Ascending aorta (tissue), 2 donors: ENCODE measurements at regions not wholly inside any gene's neighbourhood (a gene's known extent, or its start where the extent isn't known, plus 50 kb on each side); places are given as distances from the start of the nearest gene placed in this dataset.

Experiments
- DNase-seq, 2 donors: peaks; one replicate each; pipeline ENCODE4 v3.0.0-alpha.2; 2019; ENCODE audit warnings: low spot score in 2 of 2
- H3K27ac ChIP-seq, 2 donors: fragments of 200-600 bp; sonication (generic); one replicate each; pipeline ENCODE4 v1.5.1; 2016 to 2017; ENCODE audit warnings: mild to moderate bottlenecking in 1 of 2
- H3K27me3 ChIP-seq: fragments of 200-600 bp; sonication (generic); one replicate; pipeline ENCODE4 v1.5.1; 2017
- H3K36me3 ChIP-seq, 2 donors: fragments of 200-600 bp; sonication (generic); one replicate each; pipeline ENCODE4 v1.5.1; 2016
- H3K4me1 ChIP-seq, 2 donors: fragments of 200-600 bp; sonication (generic); one replicate each; pipeline ENCODE4 v1.5.1; 2016 to 2017; ENCODE audit warnings: mild to moderate bottlenecking in 1 of 2
- H3K4me3 ChIP-seq, 2 donors: fragments of 200-600 bp; sonication (generic); one replicate each; pipeline ENCODE4 v1.5.1; 2016 to 2017; ENCODE audit warnings: mild to moderate bottlenecking in 1 of 2
- H3K9me3 ChIP-seq, 2 donors: fragments of 200-600 bp; sonication (generic); one replicate each; pipeline ENCODE4 v1.5.1; 2016
- intact Hi-C: fragments of 100-400 bp; cut with DNase I; formaldehyde crosslinking; loops from one replicate; pipeline ENCODE4 v1.15.1; 2023
- TF ChIP-seq, protein P1 (sequence below), 3 experiments: fragments of 200-600 bp in 2 of 3; fragments of 450-650 bp in 1 of 3; sonication (generic) in 2 of 3; IDR thresholded peaks; one replicate each; pipeline ENCODE4 v1.5.1; 2016 to 2019; ENCODE audit warnings: antibody characterized with exemption in 3 of 3, mild to moderate bottlenecking in 1 of 3, moderate library complexity in 1 of 3

DNA sequence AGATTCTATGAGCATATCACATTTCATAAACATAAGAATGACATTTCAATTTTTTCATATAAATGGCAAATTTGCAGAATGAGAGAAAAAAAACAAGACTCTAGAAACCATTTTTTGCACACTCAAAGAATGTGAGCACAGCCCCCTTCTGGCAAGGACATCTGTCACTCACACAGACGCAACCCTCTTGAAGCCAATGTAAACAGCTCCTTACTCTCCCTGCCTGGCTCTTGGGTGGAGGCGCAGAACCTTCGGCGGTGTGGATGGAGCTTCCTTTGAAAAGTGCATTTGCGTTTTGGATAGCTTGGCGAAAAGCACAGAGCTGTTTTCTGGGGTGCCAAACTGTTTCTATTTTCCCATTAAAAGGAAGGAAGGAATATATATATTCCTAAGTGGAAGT, 367.6 kb upstream of the TSHZ3 start:
- no peaks in the 10 kb centered on the region for H3K36me3 ChIP-seq
- H3K27me3 ChIP-seq: no peaks in the 10 kb centered on the region
- DNase-seq: no peak
- intact Hi-C loops: no loop called here
- H3K27ac ChIP-seq: no peak overlapping the region
- H3K9me3 ChIP-seq: no peaks in the 10 kb centered on the region
- H3K4me1 ChIP-seq: no peaks in the 10 kb centered on the region
- TF ChIP-seq, protein P1, sequence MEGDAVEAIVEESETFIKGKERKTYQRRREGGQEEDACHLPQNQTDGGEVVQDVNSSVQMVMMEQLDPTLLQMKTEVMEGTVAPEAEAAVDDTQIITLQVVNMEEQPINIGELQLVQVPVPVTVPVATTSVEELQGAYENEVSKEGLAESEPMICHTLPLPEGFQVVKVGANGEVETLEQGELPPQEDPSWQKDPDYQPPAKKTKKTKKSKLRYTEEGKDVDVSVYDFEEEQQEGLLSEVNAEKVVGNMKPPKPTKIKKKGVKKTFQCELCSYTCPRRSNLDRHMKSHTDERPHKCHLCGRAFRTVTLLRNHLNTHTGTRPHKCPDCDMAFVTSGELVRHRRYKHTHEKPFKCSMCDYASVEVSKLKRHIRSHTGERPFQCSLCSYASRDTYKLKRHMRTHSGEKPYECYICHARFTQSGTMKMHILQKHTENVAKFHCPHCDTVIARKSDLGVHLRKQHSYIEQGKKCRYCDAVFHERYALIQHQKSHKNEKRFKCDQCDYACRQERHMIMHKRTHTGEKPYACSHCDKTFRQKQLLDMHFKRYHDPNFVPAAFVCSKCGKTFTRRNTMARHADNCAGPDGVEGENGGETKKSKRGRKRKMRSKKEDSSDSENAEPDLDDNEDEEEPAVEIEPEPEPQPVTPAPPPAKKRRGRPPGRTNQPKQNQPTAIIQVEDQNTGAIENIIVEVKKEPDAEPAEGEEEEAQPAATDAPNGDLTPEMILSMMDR (IDR thresholded peaks at IDR 0.05): no peak
- H3K4me3 ChIP-seq: no peak overlapping the region

DNA sequence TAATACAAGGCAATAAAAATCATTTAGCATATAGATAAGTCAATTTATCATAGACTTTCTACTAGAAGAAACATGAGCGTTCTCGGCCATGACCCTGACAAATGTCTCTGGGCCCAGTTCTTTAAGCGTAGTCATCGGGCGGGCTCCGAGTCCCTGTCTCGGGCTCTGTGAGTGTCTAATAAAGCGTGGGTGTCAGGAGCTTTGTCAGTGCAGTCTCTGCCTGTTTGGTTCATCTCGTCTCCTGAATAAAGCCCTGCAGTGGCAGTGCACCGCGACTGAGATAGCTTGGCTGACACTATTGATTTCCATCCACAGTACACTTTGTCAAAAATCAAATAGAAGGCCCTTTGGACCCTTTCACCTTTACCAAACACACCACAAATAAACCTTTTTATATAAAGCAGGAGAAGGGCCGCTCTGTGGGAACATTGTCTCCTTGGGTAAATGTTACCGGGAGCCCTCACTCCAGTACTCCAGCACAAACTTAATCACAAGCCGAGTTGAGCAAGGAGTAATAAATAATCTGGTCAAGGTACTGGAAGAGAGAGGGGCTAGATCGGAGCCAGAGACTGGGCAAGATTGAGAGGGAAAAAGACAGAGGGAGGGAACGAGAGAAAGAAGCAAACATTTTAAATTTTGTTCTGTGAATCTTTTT, 368.2 kb upstream of the TSHZ3 start:
- intact Hi-C loops: no loop called here
- TF ChIP-seq, protein P1 (IDR thresholded peaks at IDR 0.05): no peak
- Histone ChIP-seq H3K27me3 (no peaks in the 10 kb centered on the region), H3K9me3 (no peaks in the 10 kb centered on the region), H3K27ac (no peak overlapping the region), H3K36me3 (no peaks in the 10 kb centered on the region), H3K4me3 (no peak overlapping the region), H3K4me1 (no peaks in the 10 kb centered on the region)
- DNase-seq: no peak

DNA sequence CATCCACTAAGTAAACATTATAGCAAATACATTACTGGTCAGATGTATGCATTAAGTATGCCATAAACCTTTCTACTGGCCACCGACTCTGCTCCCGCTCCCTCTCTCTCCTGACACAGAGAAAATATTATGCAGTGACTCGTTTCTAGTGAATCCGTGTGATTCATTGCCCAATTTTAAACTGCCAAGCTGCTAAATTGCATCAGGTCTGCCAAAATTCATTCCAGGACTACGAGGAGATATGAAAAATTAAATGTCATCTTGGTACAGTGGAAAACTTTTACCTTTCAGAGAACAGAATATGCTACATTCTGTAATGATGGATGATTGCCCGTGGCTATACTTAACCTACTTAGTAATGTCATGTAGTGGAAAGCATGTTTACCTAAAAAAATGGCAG, 368.8 kb upstream of the TSHZ3 start:
- no peaks in the 10 kb centered on the region for H3K36me3 ChIP-seq
- intact Hi-C loops: no loop called here
- H3K9me3 ChIP-seq: no peaks in the 10 kb centered on the region
- TF ChIP-seq, protein P1 (IDR thresholded peaks at IDR 0.05): no peak
- H3K27ac ChIP-seq: no peak overlapping the region
- H3K4me3 ChIP-seq: no peak overlapping the region
- no peak for DNase-seq
- no peaks in the 10 kb centered on the region for H3K4me1 ChIP-seq
- H3K27me3 ChIP-seq: no peaks in the 10 kb centered on the region

DNA sequence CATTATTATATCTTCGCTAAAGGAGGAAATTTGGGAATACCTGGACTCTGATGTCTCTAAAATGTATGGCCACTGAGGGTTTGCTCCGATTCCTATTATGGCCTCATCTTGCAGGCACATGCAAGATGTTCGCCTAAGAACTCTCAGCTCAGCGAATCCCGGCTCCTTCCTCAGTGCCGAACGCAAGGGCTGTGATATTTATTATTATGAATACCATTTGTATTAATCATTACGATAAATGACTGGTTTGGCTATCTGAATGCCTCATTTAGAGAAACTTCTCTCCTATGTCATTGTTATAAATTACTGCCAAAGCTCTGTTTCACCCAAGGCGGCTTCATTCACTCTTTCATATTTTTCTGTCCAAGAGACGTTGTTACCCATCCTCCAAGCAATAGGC, 369.7 kb upstream of the TSHZ3 start:
- DNase-seq: no peak
- H3K27ac ChIP-seq: no peak overlapping the region
- intact Hi-C loops: no loop called here
- H3K36me3 ChIP-seq: no peaks in the 10 kb centered on the region
- H3K4me3 ChIP-seq: no peak overlapping the region
- TF ChIP-seq, protein P1 (IDR thresholded peaks at IDR 0.05): no peak
- H3K27me3 ChIP-seq: no peaks in the 10 kb centered on the region
- H3K9me3 ChIP-seq: no peaks in the 10 kb centered on the region
- H3K4me1 ChIP-seq: no peaks in the 10 kb centered on the region

DNA sequence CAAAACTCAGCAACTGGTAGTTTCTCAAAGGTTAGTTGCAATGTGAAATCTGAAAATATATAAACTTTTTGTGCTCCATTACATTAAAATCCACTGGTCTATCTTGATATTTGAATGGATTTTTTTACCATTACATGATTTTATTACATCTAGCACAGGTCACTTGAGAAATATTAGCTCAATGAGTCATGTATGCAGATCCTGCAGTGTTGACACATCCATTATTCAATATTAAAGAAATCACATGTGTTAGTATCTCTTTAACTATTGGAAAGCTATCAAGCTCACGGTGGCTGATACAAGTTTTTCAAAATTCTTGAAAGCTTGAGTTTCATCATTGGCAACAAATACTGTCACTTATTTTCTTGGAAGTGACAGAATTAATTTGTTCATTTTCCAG, 373.9 kb upstream of the TSHZ3 start:
- Histone ChIP-seq H3K4me1 (no peaks in the 10 kb centered on the region), H3K27ac (no peak overlapping the region), H3K9me3 (no peaks in the 10 kb centered on the region), H3K36me3 (no peaks in the 10 kb centered on the region), H3K27me3 (no peaks in the 10 kb centered on the region), H3K4me3 (no peak overlapping the region)
- TF ChIP-seq, protein P1 (IDR thresholded peaks at IDR 0.05): no peak
- no peak for DNase-seq
- intact Hi-C loops: no loop called here

DNA sequence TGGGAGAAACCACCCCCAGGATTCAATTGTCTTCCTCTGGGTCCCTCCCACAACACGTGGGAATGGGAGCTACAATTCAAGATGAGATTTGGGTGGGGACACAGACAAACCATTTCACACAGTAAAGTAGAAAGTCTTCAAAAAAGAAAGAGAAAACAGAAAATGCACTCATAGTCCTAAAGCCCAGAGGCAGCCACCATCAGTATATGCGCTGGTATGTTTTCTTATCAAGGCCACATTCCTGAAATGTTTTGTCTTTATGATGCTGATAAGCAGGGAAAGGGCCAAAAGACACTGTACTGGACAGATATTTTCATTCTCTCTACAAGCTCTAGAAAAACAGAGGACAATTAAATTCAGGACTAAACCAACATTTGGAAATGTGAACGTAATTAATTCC, 375.8 kb upstream of the TSHZ3 start:
- no peak overlapping the region for H3K4me3 ChIP-seq
- intact Hi-C loops: no loop called here
- no peaks in the 10 kb centered on the region for H3K36me3 ChIP-seq
- H3K27me3 ChIP-seq: no peaks in the 10 kb centered on the region
- H3K4me1 ChIP-seq: no peaks in the 10 kb centered on the region
- TF ChIP-seq, protein P1 (IDR thresholded peaks at IDR 0.05): no peak
- no peak for DNase-seq
- no peaks in the 10 kb centered on the region for H3K9me3 ChIP-seq
- H3K27ac ChIP-seq: no peak overlapping the region
